ENCODE measurements at regions not wholly inside any gene's neighbourhood (a gene's known extent, or its start where the extent isn't known, plus 50 kb on each side); places are given as distances from the start of the nearest gene placed in this dataset.

- no peaks in the 10 kb centered on the region for H3K36me3 Mint-ChIP-seq (ENCODE audit: low read depth)
- H3K4me3 Mint-ChIP-seq, result no peak overlapping the region
- intact Hi-C loops (cut with micrococcal nuclease), result no loop called here
- peaks cover 20% of the 10 kb centered on the region for H3K4me1 Mint-ChIP-seq (ENCODE audit: low read depth)
- ChIA-PET CTCF (interaction anchor here (1.3 to 1.4 kb wide), 2 partner anchors 12 to 250 kb away, joined by 3 to 4 read pairs; no protein-coding TSS in a partner anchor), POLR2A (interaction anchor here (0.8 kb wide), 1 partner anchor 9 kb away, joined by 3 read pairs; no protein-coding TSS in a partner anchor)
- peaks cover 3% of the 10 kb centered on the region for H3K9me3 Mint-ChIP-seq
- no peak for ATAC-seq
- no peak overlapping the region for H3K27ac Mint-ChIP-seq
- DNase-seq, result no peak
- TF ChIP-seq CTCF (IDR thresholded peaks at IDR 0.05), result no peak
- H3K27me3 Mint-ChIP-seq, result no peaks in the 10 kb centered on the region
These were observed 223.7 kb upstream of the IRF2BP2 start for GRCh38 chr1:234833646-234834045.

GRCh38 chr1:234833118-234833517 lies 223.1 kb upstream of the IRF2BP2 start:
- ATAC-seq, result no peak
- H3K4me1 Mint-ChIP-seq (ENCODE audit: low read depth), result peaks cover 15% of the 10 kb centered on the region
- POLR2A ChIA-PET, result interaction anchor here (0.8 kb wide), 1 partner anchor 9 kb away, joined by 3 read pairs; no protein-coding TSS in a partner anchor

DNA sequence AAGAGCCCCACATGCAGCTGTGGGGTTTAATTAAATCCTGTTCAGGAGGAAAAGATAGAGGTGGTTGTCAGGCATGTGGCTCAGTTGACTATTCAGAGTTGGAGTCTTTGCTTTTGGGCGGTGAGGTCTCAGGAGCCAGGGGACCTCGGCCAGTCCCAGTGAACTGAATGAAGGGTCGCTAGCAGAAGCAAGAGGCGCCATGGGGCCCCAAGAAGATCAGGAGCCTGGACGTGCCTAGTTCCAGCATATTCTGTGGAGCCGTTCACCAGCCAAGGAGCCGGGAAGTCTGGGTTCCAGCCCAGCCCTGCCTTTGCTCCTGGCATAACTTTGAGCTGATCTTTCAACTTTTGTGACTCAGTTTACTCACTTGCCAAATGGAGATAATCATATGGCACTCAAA lies 217.7 kb upstream of the IRF2BP2 start:
- TF ChIP-seq CTCF (IDR thresholded peaks at IDR 0.05), result no peak
- no peaks in the 10 kb centered on the region for H3K36me3 Mint-ChIP-seq (ENCODE audit: low read depth)
- DNase-seq, result no peak
- H3K27me3 Mint-ChIP-seq, result no peaks in the 10 kb centered on the region
- H3K4me1 Mint-ChIP-seq (ENCODE audit: low read depth), result peaks cover 7% of the 10 kb centered on the region
- no peaks in the 10 kb centered on the region for H3K9me3 Mint-ChIP-seq
- CTCF ChIA-PET, result no interaction called here
- POLR2A ChIA-PET, result no interaction called here
- ATAC-seq, result no peak
- no peak overlapping the region for H3K4me3 Mint-ChIP-seq
- intact Hi-C loops (cut with micrococcal nuclease), result no loop called here
- no peak overlapping the region for H3K27ac Mint-ChIP-seq

More at GRCh38 chr1:234833118-234833517, 223.1 kb upstream of the IRF2BP2 start:
- Mint-ChIP-seq H3K9me3 (peaks cover 3% of the 10 kb centered on the region), H3K27ac (no peak overlapping the region), H3K36me3 (ENCODE audit: low read depth) (no peaks in the 10 kb centered on the region), H3K27me3 (no peaks in the 10 kb centered on the region), H3K4me3 (no peak overlapping the region)
- CTCF ChIA-PET, result interaction anchor here (1.1 to 1.4 kb wide), 3 partner anchors 9 to 251 kb away, joined by 3 to 4 read pairs (median 3); no protein-coding TSS in a partner anchor
- no peak for DNase-seq
- no peak for TF ChIP-seq CTCF (IDR thresholded peaks at IDR 0.05)
- intact Hi-C loops (cut with micrococcal nuclease), result no loop called here

GRCh38 chr1:234827181-234827580 lies 217.2 kb upstream of the IRF2BP2 start:
- no peak for TF ChIP-seq CTCF (IDR thresholded peaks at IDR 0.05)
- Mint-ChIP-seq H3K9me3 (no peaks in the 10 kb centered on the region), H3K27ac (no peak overlapping the region), H3K4me1 (ENCODE audit: low read depth) (peaks cover 7% of the 10 kb centered on the region), H3K27me3 (no peaks in the 10 kb centered on the region), H3K36me3 (ENCODE audit: low read depth) (no peaks in the 10 kb centered on the region), H3K4me3 (no peak overlapping the region)
- ATAC-seq (no peak), DNase-seq (no peak)
- CTCF ChIA-PET, result no interaction called here
- intact Hi-C loops (cut with micrococcal nuclease), result no loop called here
- POLR2A ChIA-PET, result no interaction called here

GRCh38 chr1:234826352-234826751 lies 216.4 kb upstream of the IRF2BP2 start:
- no peak for TF ChIP-seq CTCF (IDR thresholded peaks at IDR 0.05)
- H3K4me1 Mint-ChIP-seq (ENCODE audit: low read depth), result peaks cover 7% of the 10 kb centered on the region
- no peaks in the 10 kb centered on the region for H3K9me3 Mint-ChIP-seq
- no peaks in the 10 kb centered on the region for H3K36me3 Mint-ChIP-seq (ENCODE audit: low read depth)
- H3K4me3 Mint-ChIP-seq, result no peak overlapping the region
- no peak overlapping the region for H3K27ac Mint-ChIP-seq
- CTCF ChIA-PET, result interaction anchor here (0.9 kb wide), 1 partner anchor 12 kb away, joined by 3 read pairs; no protein-coding TSS in a partner anchor
- no peak for DNase-seq
- no peaks in the 10 kb centered on the region for H3K27me3 Mint-ChIP-seq
- POLR2A ChIA-PET, result interaction anchor here (1.4 kb wide), 1 partner anchor 16 kb away, joined by 3 read pairs; no protein-coding TSS in a partner anchor
- intact Hi-C loops (cut with micrococcal nuclease), result no loop called here
- no peak for ATAC-seq

Data from activated CD8-positive, alpha-beta T cell treated with anti-CD3 and anti-CD28 coated beads for 36 hours (primary cell).